H9 (cell line): ENCODE measurements at regions not wholly inside any gene's neighbourhood (a gene's known extent, or its start where the extent isn't known, plus 50 kb on each side); places are given as distances from the start of the nearest gene placed in this dataset.

ENCODE experiments used
- DNase-seq: peaks from one replicate; pipeline ENCODE4 v3.0.0-alpha.2; 2017
- H2AFZ ChIP-seq: one replicate; pipeline ENCODE4 v1.6.1; 2013; ENCODE audit warnings: mild to moderate bottlenecking, low read length, control low read depth, moderate library complexity
- H2AK5ac ChIP-seq: 2 replicates; pipeline ENCODE4 v1.6.1; 2013; ENCODE audit warnings: low read length, control low read depth, mixed read lengths; ENCODE audit not compliant: insufficient read length
- H2BK120ac ChIP-seq: one replicate; pipeline ENCODE4 v1.6.1; 2013; ENCODE audit warnings: low read depth, mild to moderate bottlenecking, low read length, control low read depth, inconsistent platforms; ENCODE audit not compliant: poor library complexity, severe bottlenecking
- H2BK12ac ChIP-seq: 2 replicates; pipeline ENCODE4 v1.6.1; 2013; ENCODE audit warnings: low read length, control low read depth, mixed read lengths, low read depth; ENCODE audit not compliant: insufficient read length
- H2BK15ac ChIP-seq: 2 replicates; pipeline ENCODE4 v1.6.1; 2013; ENCODE audit warnings: low read depth, low read length, control low read depth
- H2BK20ac ChIP-seq: one replicate; pipeline ENCODE4 v1.6.1; 2013; ENCODE audit warnings: low read depth, mild to moderate bottlenecking, low read length, control low read depth, inconsistent platforms; ENCODE audit not compliant: poor library complexity, severe bottlenecking
- H2BK5ac ChIP-seq: 2 replicates; pipeline ENCODE4 v1.6.1; 2013; ENCODE audit warnings: low read length, control low read depth, mixed read lengths; ENCODE audit not compliant: insufficient read length
- H3K14ac ChIP-seq: 2 replicates; pipeline ENCODE4 v1.6.1; 2013; ENCODE audit warnings: low read length, control low read depth; ENCODE audit not compliant: insufficient read depth
- H3K18ac ChIP-seq: 2 replicates; pipeline ENCODE4 v1.6.1; 2013; ENCODE audit warnings: low read depth, mild to moderate bottlenecking, mixed read lengths, low read length, control low read depth; ENCODE audit not compliant: insufficient read length
- H3K23ac ChIP-seq: 2 replicates; pipeline ENCODE4 v1.6.1; 2013; ENCODE audit warnings: low read length, control low read depth, mixed read lengths, low read depth; ENCODE audit not compliant: insufficient read length
- H3K23me2 ChIP-seq: 2 replicates; pipeline ENCODE4 v1.6.1; 2013; ENCODE audit warnings: low read depth, mild to moderate bottlenecking, mixed read lengths, low read length, control low read depth; ENCODE audit not compliant: insufficient read length, poor library complexity, severe bottlenecking
- H3K27ac ChIP-seq: 2 replicates; pipeline ENCODE4 v1.5.1; 2013; ENCODE audit warnings: low read length, control low read depth, mixed read lengths, low read depth; ENCODE audit not compliant: insufficient read length
- H3K27me3 ChIP-seq: 2 replicates; pipeline ENCODE4 v1.6.1; 2013; ENCODE audit warnings: low read length, control low read depth, inconsistent platforms; ENCODE audit not compliant: insufficient read depth
- H3K4ac ChIP-seq: 2 replicates; pipeline ENCODE4 v1.6.1; 2013; ENCODE audit warnings: low read depth, mild to moderate bottlenecking, control low read depth, inconsistent platforms, low read length, moderate library complexity
- H3K4me1 ChIP-seq: 2 replicates; pipeline ENCODE4 v1.6.1; 2013; ENCODE audit warnings: low read length, control low read depth, inconsistent platforms; ENCODE audit not compliant: insufficient read depth
- H3K4me2 ChIP-seq: 2 replicates; pipeline ENCODE4 v1.6.1; 2013; ENCODE audit warnings: low read length, control low read depth, mixed read lengths; ENCODE audit not compliant: insufficient read length, insufficient read depth
- H3K56ac ChIP-seq: 2 replicates; pipeline ENCODE4 v1.6.1; 2013; ENCODE audit warnings: low read depth, mild to moderate bottlenecking, mixed read lengths, low read length, control low read depth; ENCODE audit not compliant: insufficient read length
- H3K79me1 ChIP-seq: 2 replicates; pipeline ENCODE4 v1.6.1; 2013; ENCODE audit warnings: low read depth, mild to moderate bottlenecking, moderate library complexity, low read length, control low read depth, inconsistent platforms; ENCODE audit not compliant: insufficient read depth, poor library complexity, severe bottlenecking
- H3K79me2 ChIP-seq: 2 replicates; pipeline ENCODE4 v1.6.1; 2013; ENCODE audit warnings: low read length, control low read depth, inconsistent platforms; ENCODE audit not compliant: insufficient read depth
- H3K9ac ChIP-seq: 2 replicates; pipeline ENCODE4 v1.6.1; 2013; ENCODE audit warnings: low read length, control low read depth, mixed read lengths; ENCODE audit not compliant: insufficient read length; ENCODE audit errors: extremely low read depth
- H3K9me3 ChIP-seq: one replicate; pipeline ENCODE4 v1.6.1; 2013; ENCODE audit warnings: low read depth, low read length, inconsistent platforms; ENCODE audit not compliant: control insufficient read depth
- H3T11ph ChIP-seq: one replicate; pipeline ENCODE4 v1.6.1; 2013; ENCODE audit warnings: mild to moderate bottlenecking, low read length, control low read depth, inconsistent platforms
- H4K20me1 ChIP-seq: one replicate; pipeline ENCODE4 v1.6.1; 2013; ENCODE audit not compliant: control insufficient read depth, insufficient read length, insufficient read depth
- H4K5ac ChIP-seq: 2 replicates; pipeline ENCODE4 v1.6.1; 2013; ENCODE audit warnings: low read depth, mild to moderate bottlenecking, mixed read lengths, low read length, control low read depth; ENCODE audit not compliant: insufficient read length
- H4K8ac ChIP-seq: replicated peaks from 2 replicates; pipeline ENCODE4 v1.6.1; 2013; ENCODE audit warnings: low read length, control low read depth, mixed read lengths, low read depth; ENCODE audit not compliant: insufficient read length
- H4K91ac ChIP-seq: 2 replicates; pipeline ENCODE4 v1.6.1; 2013; ENCODE audit warnings: low read depth, mild to moderate bottlenecking, moderate library complexity, mixed read lengths, low read length, control low read depth; ENCODE audit not compliant: insufficient read length
- H3K27ac Mint-ChIP-seq, 3 experiments: 2 replicates in 2 of 3; 3 replicates in 1 of 3; pipeline ENCODE4 v1.8.0; 2020 to 2021; ENCODE audit warnings: mixed read lengths in 3 of 3, mild to moderate bottlenecking in 1 of 3, moderate library complexity in 1 of 3
- H3K27me3 Mint-ChIP-seq: 2 replicates; pipeline ENCODE4 v1.8.0; 2021; ENCODE audit warnings: low read depth, mild to moderate bottlenecking, moderate library complexity, mixed read lengths
- H3K36me3 Mint-ChIP-seq, 3 experiments: 2 replicates in 2 of 3; 3 replicates in 1 of 3; pipeline ENCODE4 v1.8.0; 2020 to 2021; ENCODE audit warnings: low read depth in 3 of 3, mixed read lengths in 3 of 3; ENCODE audit not compliant: insufficient read depth in 1 of 3
- H3K4me1 Mint-ChIP-seq, 2 experiments: 2 replicates each; pipeline ENCODE4 v1.8.0; 2020; ENCODE audit warnings: mixed read lengths in 2 of 2
- H3K4me3 Mint-ChIP-seq, 2 experiments: 2 replicates in 1 of 2; 3 replicates in 1 of 2; pipeline ENCODE4 v1.8.0; 2020 to 2021; ENCODE audit warnings: mild to moderate bottlenecking in 2 of 2, mixed read lengths in 2 of 2, moderate library complexity in 1 of 2
- H3K9me3 Mint-ChIP-seq, 2 experiments: 2 replicates in 1 of 2; 3 replicates in 1 of 2; pipeline ENCODE4 v1.8.0; 2020; ENCODE audit warnings: mild to moderate bottlenecking in 2 of 2, mixed read lengths in 2 of 2, moderate library complexity in 1 of 2
- WGBS: extraction: QIAGEN DNeasy Blood & Tissue Kit; methylation state at CpG from one replicate; pipeline ENCODE4 v1.1.7; 2013; ENCODE audit warnings: missing lambda C conversion rate, low lambda C conversion rate, mixed read lengths; ENCODE audit not compliant: insufficient read length; ENCODE audit errors: extremely low coverage; 5-methylcytosine and 5-hydroxymethylcytosine counted together
- TF ChIP-seq, protein P1 (sequence below): fragments of 200-600 bp; sonication (generic); conservative IDR thresholded peaks from 3 replicates; pipeline ENCODE4 v1.8.0; 2021; ENCODE audit warnings: antibody characterized with exemption, mild to moderate bottlenecking

DNA sequence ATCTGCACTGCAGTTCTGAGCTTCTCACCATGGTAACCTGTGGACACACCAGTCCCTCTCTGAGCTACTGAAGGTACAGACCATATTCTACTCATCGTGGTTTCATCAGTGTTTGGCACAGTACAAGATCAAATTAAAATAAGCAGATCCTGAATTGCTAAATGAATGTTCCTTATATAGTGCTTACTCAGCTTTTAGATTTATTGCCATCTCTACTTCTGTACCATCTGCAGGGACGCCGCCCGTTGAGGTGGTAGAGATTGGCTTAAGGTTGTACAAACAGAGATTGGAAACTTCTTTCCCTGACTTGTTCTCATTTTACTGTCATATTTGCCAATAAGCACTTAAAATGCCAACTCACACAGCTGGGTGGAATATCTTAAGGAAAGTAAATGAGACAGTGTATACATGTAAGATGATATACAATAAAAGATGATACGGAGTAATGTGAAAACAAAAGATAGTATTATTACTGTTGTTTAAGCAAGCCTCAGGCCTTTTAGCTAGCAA, 223.4 kb upstream of the FOXQ1 start:
- Histone ChIP-seq H3K27me3 (no peaks in the 10 kb centered on the region), H3K79me1 (no peaks in the 10 kb centered on the region), H3K4me1 (no peaks in the 10 kb centered on the region), H3K27ac (no peak overlapping the region), H3K18ac (no peak overlapping the region), H3K9me3 (no peaks in the 10 kb centered on the region), H4K5ac (no peak overlapping the region), H2BK120ac (no peak overlapping the region), H2BK15ac (no peak overlapping the region), H3K9ac (no peak overlapping the region), H4K91ac (no peak overlapping the region), H3K23me2 (no peaks in the 10 kb centered on the region), H3K79me2 (no peaks in the 10 kb centered on the region), H4K8ac (no peak overlapping the region), H2BK12ac (no peak overlapping the region), H3K23ac (no peak overlapping the region), H4K20me1 (no peaks in the 10 kb centered on the region), H2BK5ac (no peak overlapping the region), H3T11ph (no peak overlapping the region), H2AFZ (no peak overlapping the region), H2AK5ac (no peak overlapping the region), H3K14ac (no peak overlapping the region), H3K4me2 (no peak overlapping the region), H3K4ac (no peak overlapping the region), H2BK20ac (no peak overlapping the region), H3K56ac (no peak overlapping the region)
- no peak overlapping the region for H3K27ac Mint-ChIP-seq
- H3K4me1 Mint-ChIP-seq, result no peaks in the 10 kb centered on the region
- no CpG with 5 or more reads among the region's 5 CpGs for WGBS
- no peaks in the 10 kb centered on the region for H3K36me3 Mint-ChIP-seq
- TF ChIP-seq, protein P1, sequence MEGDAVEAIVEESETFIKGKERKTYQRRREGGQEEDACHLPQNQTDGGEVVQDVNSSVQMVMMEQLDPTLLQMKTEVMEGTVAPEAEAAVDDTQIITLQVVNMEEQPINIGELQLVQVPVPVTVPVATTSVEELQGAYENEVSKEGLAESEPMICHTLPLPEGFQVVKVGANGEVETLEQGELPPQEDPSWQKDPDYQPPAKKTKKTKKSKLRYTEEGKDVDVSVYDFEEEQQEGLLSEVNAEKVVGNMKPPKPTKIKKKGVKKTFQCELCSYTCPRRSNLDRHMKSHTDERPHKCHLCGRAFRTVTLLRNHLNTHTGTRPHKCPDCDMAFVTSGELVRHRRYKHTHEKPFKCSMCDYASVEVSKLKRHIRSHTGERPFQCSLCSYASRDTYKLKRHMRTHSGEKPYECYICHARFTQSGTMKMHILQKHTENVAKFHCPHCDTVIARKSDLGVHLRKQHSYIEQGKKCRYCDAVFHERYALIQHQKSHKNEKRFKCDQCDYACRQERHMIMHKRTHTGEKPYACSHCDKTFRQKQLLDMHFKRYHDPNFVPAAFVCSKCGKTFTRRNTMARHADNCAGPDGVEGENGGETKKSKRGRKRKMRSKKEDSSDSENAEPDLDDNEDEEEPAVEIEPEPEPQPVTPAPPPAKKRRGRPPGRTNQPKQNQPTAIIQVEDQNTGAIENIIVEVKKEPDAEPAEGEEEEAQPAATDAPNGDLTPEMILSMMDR, result no peak
- no peak overlapping the region for H3K4me3 Mint-ChIP-seq
- peaks cover 28% of the 10 kb centered on the region for H3K27me3 Mint-ChIP-seq
- no peaks in the 10 kb centered on the region for H3K9me3 Mint-ChIP-seq
- DNase-seq, result no peak
